Renal cortex interstitium (tissue), 11 donors: ENCODE measurements at regions not wholly inside any gene's neighbourhood (a gene's known extent, or its start where the extent isn't known, plus 50 kb on each side); places are given as distances from the start of the nearest gene placed in this dataset.
"Not testable (repeated sequence)": the region's sequence is repeated elsewhere in the genome, so short reads cannot be mapped to it uniquely, and the experiment has no call there.

Source experiments
- DNase-seq, 11 donors: peaks; one replicate each; pipeline ENCODE4 v3.0.0-alpha.2; 2013; ENCODE audit warnings: low read depth in 9 of 11, low spot score in 4 of 11; ENCODE audit errors: extremely low read depth in 1 of 11

GRCh38 chr21:27891495-27891894 lies 924.6 kb upstream of the ADAMTS5 start:
- DNase-seq = not testable (repeated sequence)

GRCh38 chr21:27887808-27888455 lies 921.0 kb upstream of the ADAMTS5 start:
- not testable (repeated sequence) for DNase-seq

GRCh38 chr21:27885296-27885711 lies 918.4 kb upstream of the ADAMTS5 start:
- DNase-seq = no peak

GRCh38 chr21:27881331-27881730 lies 914.4 kb upstream of the ADAMTS5 start:
- DNase-seq = peak in 5 of 11 donors; percentile 5 to 18 (median 7)

- DNase-seq = not testable (repeated sequence)
These were observed 905.5 kb upstream of the ADAMTS5 start for GRCh38 chr21:27872411-27872810.

GRCh38 chr21:27870755-27871154 lies 903.9 kb upstream of the ADAMTS5 start:
- DNase-seq = not testable (repeated sequence)

GRCh38 chr21:27860314-27860955 lies 893.5 kb upstream of the ADAMTS5 start:
- not testable (repeated sequence) for DNase-seq

- DNase-seq = not testable (repeated sequence)
These were observed 891.4 kb upstream of the ADAMTS5 start for GRCh38 chr21:27858053-27858825.

- DNase-seq = not testable (repeated sequence)
These were observed 890.1 kb upstream of the ADAMTS5 start for GRCh38 chr21:27856988-27857387.

- DNase-seq = no peak
These were observed 874.3 kb upstream of the ADAMTS5 start for GRCh38 chr21:27841084-27841672.

- DNase-seq = no peak
These were observed 873.4 kb upstream of the ADAMTS5 start for GRCh38 chr21:27840262-27840661.

GRCh38 chr21:27839512-27840115 lies 872.7 kb upstream of the ADAMTS5 start:
- DNase-seq = no peak

- no peak for DNase-seq
These were observed 871.7 kb upstream of the ADAMTS5 start for GRCh38 chr21:27838573-27838972.

GRCh38 chr21:27837936-27838335 lies 871.0 kb upstream of the ADAMTS5 start:
- DNase-seq = no peak

GRCh38 chr21:27833298-27833697 lies 866.4 kb upstream of the ADAMTS5 start:
- DNase-seq = no peak

- DNase-seq = no peak
These were observed 865.1 kb upstream of the ADAMTS5 start for GRCh38 chr21:27831816-27832569.

- no peak for DNase-seq
These were observed 864.3 kb upstream of the ADAMTS5 start for GRCh38 chr21:27831177-27831576.

- DNase-seq = no peak
These were observed 861.1 kb upstream of the ADAMTS5 start for GRCh38 chr21:27827972-27828371.

- DNase-seq = no peak
These were observed 858.1 kb upstream of the ADAMTS5 start for GRCh38 chr21:27825035-27825434.
